Activated effector memory CD4-positive, alpha-beta T cell treated with Interleukin-2 at 50 U/mL for 16 hours (primary cell): ENCODE measurements at regions not wholly inside any gene's neighbourhood (a gene's known extent, or its start where the extent isn't known, plus 50 kb on each side); places are given as distances from the start of the nearest gene placed in this dataset.

Experiments used
- DNase-seq: peaks from one replicate; pipeline ENCODE4 v3.0.0-alpha.2; 2020

GRCh38 chr22:44588348-44588747 is 90.3 kb upstream of the RTL6 start:
- DNase-seq = no peak

DNA sequence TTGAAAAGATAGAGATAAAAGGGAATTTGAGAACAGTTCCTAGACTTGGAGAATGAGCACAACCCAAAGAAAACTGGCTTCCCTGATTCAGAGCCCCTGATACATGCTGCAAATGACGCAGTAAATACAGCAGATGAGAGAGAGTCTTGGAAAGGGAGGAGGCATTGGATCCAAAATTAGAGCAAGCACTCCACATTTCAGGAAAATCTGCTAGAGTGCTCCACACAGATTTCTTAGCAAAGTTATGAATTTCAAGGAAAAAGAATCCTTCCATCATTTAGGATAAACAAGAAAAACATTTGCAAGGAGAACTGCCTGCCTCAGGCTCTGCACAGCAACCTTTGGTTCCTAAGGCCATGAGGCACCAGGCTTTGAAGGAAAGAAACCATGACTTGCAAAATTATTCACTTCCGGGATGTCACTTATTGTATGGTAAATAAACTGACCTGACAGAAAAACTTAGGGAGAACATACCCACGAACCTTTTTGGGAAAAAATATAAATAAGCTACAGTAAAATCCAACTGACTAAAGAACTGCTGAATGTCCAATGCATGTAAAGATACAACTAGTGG is 89.8 kb upstream of the RTL6 start:
- DNase-seq = no peak

DNA sequence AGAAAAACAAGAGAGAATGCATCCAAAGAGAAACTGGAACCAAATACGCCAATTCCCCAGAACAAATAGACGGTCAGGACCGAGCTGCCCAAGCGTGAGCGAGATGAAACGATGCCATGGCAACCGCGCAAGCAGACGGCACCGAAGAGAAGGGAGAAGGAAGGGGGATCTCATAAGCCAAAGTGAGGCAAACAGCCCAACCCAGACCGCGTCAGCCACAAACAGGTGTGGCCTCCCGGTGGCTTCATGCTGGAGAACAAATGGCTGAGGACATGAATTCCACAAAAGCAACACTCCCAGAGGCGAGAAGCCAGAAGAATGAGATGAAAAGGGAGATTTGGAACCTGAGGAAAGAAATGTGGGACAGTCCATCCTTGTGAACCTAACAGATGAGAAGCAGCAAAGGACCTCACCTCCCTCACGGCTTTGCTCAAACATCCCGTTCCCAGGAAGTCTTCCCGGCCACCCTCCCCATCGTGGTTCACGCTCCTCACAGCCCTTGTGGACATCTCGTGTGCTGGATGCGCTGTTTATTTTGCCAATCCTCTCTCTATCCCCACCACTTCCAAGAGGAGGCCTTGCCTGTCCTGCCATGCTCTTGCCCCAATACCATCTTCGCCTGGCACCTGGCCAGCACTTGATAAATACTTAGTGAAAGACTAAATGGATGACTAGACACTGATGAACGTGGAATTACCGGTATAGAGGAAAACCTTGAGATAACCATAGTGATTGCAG is 89.1 kb upstream of the RTL6 start:
- DNase-seq = no peak

DNA sequence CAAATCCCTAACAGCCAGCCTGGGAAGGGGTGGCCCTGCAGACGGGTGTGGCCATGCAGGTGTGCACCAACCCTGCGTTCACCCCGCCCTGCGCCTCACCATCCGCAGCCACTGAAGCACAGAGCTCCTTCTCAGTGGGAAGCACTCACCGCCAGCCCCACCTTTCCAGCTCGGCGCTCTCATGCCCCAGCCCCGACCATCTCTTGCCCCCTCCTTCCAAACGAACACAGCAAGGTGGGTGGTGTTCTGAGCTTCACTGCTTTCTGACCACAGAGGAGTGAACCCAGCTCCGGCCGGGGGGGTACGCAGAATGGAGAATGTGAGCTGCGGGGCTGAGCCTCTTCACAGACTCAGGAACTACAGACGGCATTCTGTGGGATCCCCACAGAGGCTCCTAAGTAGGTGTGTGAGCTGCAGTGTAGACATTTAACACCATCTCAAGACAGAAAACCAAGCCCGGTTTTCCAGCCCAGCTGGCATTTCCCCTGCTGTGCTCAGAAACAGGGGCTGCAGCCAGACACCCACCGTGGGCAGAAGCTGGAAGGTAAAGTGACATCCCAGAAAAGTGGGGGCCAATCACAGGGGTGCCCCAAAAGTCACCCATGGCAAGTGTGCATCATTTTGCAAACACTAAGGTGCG is 88.4 kb upstream of the RTL6 start:
- DNase-seq = no peak

DNA sequence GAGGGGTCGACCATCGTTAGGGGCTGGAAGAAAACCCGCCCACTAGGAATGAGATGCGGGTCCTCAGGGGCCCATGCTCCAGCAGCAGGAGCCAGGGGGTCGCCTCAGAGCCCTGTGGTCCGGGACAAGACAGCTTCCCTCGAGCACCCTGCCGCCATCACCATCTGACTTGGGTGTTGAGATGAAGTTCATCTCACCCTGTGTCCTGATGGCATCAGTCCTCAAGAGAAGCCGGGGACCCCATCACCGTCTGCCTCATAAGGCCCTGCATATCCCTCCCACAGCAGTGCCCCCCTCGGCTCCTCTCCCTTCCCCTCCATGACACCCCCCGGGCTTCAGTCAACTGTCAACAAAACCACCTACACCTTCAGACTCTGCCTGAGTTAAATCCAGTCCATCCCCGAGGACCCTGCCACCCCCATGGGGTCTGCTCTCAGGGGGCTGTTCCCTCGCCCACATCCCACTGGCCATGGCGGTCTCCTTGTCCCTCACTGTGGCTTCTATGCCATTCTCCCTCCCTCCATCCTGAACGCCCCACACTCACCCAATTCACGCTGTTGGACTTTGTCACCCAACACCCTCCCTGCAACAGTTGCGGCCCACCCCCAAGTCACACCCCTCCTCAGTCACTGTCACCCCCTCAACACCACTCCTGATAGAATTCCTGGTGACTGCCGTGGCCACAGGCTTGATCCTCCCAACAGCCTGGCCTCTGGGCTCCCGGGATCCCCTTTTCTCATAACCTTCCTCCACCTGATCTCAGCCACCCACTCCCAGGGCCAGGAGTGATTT is 87.7 kb upstream of the RTL6 start:
- no peak for DNase-seq

DNA sequence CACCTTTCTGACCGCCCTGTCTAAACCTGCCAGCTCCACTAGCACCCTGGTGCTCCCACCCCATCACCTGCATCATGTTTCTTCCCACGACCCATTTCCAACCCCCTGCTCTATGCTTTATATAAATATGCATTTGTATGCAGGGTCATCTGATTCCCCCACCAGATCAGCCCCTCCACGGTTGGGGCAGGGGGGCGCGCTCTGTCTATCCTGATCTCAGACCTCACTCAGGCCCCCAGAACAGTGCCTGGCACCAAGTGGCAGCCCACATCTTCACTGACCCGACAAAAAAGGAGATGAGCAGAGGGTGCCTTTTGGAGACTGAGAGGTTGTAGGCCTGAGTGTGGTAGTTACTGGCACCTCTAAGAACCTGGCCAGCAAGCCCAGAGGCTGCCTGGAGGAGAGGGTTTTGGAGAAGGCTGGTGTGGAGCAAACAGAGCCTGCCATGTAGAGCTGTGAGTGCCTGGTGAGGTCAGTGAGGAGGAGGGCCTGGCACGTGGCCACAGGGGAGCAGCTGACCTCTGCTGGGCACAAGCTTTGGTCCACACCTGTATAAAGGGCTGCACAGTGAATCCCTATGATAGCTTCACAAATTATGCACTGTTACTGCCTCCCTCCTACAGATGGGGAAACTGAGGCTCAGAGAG is 86.3 kb upstream of the RTL6 start:
- no peak for DNase-seq

- DNase-seq = no peak
These were observed 85.8 kb upstream of the RTL6 start for GRCh38 chr22:44583854-44584253.

- DNase-seq = no peak
These were observed 85.2 kb upstream of the RTL6 start for GRCh38 chr22:44583061-44583760.

- no peak for DNase-seq
These were observed 84.0 kb upstream of the RTL6 start for GRCh38 chr22:44582016-44582415.

GRCh38 chr22:44581096-44581435 is 83.0 kb upstream of the RTL6 start:
- DNase-seq = no peak

DNA sequence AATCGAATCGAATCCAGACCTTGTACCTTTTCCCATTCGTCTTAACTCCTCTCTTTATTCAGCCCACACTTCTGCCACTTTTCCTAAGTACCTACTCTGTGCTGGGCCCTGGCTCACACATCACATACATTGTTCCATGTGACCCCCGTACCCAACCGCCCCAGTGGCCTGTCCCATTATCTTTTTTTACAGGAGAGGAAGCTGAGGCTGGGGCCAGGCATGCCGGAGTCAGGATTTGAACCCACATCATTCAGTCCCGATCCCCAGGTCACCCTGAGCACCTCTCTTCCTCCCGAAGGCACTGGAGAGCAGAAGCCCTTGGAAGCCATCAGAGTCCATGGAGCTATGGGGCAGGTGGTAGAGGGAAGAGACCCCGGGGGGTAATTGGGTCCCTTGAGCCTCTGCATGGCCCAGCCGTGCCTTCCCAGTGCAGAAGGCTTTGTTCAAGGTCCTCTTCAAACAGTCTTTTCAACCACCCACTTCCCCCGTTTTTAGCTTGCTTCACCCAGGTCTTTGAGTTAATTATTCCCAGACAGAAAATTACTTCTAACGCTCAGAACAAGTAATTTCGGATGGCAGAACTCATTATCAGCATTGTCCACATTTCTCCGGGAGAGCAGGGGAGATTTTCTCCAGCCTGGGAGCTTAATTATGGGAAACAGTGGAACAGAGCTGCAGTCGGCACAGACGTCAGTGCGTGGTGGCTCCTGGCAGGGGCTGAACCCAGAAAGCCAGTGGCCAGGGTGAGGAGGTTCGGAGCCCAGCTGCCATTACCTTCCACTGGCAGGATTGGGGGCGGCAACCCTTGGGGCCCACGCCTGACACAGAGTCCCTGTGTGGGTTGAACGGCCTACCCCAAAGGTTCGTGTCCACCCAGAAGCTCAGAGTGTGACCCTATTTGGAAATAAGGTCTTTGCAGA is 82.4 kb upstream of the RTL6 start:
- DNase-seq = no peak

- DNase-seq = no peak
These were observed 80.6 kb upstream of the RTL6 start for GRCh38 chr22:44578516-44579230.

DNA sequence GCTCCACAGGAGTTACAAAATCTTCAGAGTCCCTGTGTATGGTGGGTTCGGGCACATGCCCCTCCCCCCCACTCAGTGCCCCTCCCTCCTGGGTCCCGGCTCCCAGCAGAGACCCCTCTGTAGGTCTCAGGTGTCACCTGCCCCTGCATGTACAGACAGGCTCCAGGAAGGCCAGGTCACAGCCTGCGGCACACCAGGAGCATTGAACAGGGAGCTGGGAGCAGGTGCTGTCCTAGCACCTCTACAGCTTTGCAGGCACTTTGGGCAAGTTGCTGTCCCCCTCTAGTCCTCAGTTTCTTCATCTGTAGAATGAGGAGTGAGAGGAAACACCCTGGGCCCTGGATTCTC is 80.1 kb upstream of the RTL6 start:
- DNase-seq = no peak

DNA sequence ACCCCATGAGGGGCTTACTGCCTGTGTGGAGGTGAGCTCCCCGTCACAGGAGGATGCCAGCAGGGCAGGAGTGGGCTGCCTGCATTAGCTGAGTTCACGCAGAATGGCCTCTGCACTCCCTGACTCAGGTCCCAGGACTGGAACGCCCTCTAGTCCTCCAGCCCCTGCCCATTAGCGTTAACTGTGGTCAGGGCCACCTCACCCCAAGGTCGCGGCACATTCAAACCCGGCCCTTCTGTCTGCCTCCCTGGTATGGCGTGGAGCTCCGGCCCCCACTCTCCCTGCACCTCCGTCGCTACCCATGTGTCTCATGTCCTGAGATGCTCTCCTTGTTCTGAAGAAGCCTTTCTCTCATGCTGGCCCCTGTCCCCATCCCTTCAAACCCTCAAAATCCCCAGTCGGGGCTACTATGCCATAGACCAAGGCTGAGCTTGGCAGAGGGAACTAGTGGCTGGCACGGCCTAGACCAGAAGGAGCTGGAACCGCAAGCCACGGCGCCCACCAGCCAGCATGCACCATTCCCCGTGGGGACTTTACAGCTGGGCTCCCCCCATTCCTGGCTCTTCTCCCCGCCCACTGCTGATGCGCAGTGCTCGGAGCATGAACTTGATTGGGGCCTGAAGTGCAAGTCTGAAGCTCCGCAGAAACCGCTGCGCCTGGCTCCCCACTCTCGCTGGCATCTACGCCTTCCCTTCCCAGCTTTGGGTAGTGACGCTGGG is 79.5 kb upstream of the RTL6 start:
- no peak for DNase-seq

GRCh38 chr22:44576311-44577260 is 78.6 kb upstream of the RTL6 start:
- no peak for DNase-seq

DNA sequence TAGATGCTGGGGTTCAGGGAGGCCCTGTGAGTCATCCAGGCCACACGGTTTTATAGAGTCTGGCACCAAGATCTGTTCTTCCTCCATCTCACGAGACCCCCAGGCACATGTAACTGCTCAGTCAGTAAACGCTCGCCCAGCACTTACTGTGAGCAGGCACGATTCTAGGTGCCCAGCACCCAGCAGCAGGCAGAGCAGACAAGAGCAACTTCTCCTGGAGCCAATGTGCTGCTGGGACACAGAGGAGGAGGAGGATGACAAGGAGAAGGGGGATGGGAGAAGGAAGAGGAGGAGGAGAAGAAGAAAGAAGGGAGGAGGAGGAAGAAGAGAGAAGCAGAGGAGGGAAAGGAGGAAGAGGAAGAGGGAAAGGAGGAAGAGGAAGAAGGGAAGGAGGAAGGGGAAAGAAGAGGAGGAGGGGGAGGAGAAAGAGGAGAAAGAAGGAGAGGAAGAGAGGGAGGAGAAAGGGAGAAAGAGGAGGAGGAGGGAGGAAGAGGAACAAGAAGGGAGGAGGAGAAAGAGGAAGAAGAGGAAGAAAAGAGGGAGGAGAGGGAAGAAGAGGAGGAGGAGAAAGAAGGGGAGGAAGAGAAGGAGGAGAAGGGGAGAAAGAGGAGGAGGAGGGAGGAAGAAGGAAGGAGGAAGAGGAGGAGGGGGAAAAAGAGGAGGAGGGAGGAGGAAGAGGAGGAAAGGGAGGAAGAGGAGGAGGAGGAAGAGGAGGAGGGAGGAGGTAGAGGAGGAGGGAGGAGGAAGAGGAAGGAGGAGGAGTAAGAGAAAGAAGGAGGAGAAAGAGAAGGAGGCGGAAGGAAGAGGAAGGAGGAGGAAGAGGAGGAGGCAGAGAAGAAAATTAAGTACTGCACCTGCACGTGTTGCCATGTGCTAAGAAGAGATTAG is 77.6 kb upstream of the RTL6 start:
- DNase-seq = no peak

GRCh38 chr22:44574640-44575380 is 76.8 kb upstream of the RTL6 start:
- no peak for DNase-seq
